ENCODE measurements at regions not wholly inside any gene's neighbourhood (a gene's known extent, or its start where the extent isn't known, plus 50 kb on each side); places are given as distances from the start of the nearest gene placed in this dataset.
A peak's percentile ranks its signal among the peaks of the same experiment; 100 is the strongest.

- H3K27me3 ChIP-seq = no peaks in the 10 kb centered on the region
- in situ Hi-C loops (cut with MboI; ENCODE audit: low pct_ligation_motif_present in 1 of 4, low pct_unique_long_range_greater_than_20kb in 1 of 4, low sequenced_read_pairs in 3 of 4) (no loop called here), intact Hi-C loops (cut with DNase I; ENCODE audit: low total_unique reads) (no loop called here)
- H3K4me3 ChIP-seq = no peak overlapping the region
- H3K4me1 ChIP-seq = no peaks in the 10 kb centered on the region
- H3K9me3 ChIP-seq = no peaks in the 10 kb centered on the region
- DNase-seq = no peak
- H3K27ac ChIP-seq = no peak overlapping the region
- WGBS, 2 donors (ENCODE audit: low coverage in 1 of 2) = 73 to 80% methylated on average over 2 to 6 of the region's 6 CpGs
- H3K36me3 ChIP-seq = no peaks in the 10 kb centered on the region
- TF ChIP-seq POLR2A (IDR thresholded peaks at IDR 0.05) = no peak
Measured at GRCh38 chr18:9042766-9043481, 59.6 kb upstream of the NDUFV2 start.

DNA sequence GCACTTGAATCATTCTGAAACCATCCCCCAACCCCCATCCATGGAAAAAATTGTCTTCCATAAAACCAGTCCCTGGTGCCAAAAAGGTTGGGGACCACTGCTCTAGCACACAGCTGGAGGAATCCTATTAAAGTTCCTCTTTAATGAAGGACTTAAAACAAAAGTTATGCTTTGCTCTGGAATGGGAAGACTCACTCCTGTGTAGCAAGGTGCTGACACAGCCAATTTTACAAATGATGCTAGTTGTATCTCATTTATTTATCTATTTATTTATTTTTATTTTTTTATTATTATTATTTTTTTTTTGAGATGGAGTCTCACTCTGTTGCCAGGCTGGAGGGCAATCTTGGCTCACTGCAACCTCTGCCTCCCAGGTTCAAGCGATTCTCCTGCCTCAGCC is 58.9 kb upstream of the NDUFV2 start:
- no peak for DNase-seq
- Histone ChIP-seq H3K36me3 (no peaks in the 10 kb centered on the region), H3K4me1 (no peaks in the 10 kb centered on the region), H3K4me3 (no peak overlapping the region), H3K27ac (no peak overlapping the region), H3K27me3 (no peaks in the 10 kb centered on the region), H3K9me3 (no peaks in the 10 kb centered on the region)
- WGBS, 2 donors (ENCODE audit: low coverage in 1 of 2) = 100% methylated on average over 1 of the region's 1 CpG
- intact Hi-C loops (cut with DNase I; ENCODE audit: low total_unique reads) (no loop called here), in situ Hi-C loops (cut with MboI; ENCODE audit: low pct_ligation_motif_present in 1 of 4, low pct_unique_long_range_greater_than_20kb in 1 of 4, low sequenced_read_pairs in 3 of 4) (no loop called here)
- no peak for TF ChIP-seq POLR2AphosphoS5 (IDR thresholded peaks at IDR 0.05)
- no peak for TF ChIP-seq EP300 (IDR thresholded peaks at IDR 0.05; ENCODE audit: low read depth)
- no peak for TF ChIP-seq CTCF (IDR thresholded peaks at IDR 0.05)
- TF ChIP-seq POLR2A (IDR thresholded peaks at IDR 0.05) = no peak

- in situ Hi-C loops (cut with MboI; ENCODE audit: low pct_ligation_motif_present in 1 of 4, low pct_unique_long_range_greater_than_20kb in 1 of 4, low sequenced_read_pairs in 3 of 4) = no loop called here
- H3K4me1 ChIP-seq = no peaks in the 10 kb centered on the region
Measured at GRCh38 chr18:9047715-9048114, 54.8 kb upstream of the NDUFV2 start.

DNA sequence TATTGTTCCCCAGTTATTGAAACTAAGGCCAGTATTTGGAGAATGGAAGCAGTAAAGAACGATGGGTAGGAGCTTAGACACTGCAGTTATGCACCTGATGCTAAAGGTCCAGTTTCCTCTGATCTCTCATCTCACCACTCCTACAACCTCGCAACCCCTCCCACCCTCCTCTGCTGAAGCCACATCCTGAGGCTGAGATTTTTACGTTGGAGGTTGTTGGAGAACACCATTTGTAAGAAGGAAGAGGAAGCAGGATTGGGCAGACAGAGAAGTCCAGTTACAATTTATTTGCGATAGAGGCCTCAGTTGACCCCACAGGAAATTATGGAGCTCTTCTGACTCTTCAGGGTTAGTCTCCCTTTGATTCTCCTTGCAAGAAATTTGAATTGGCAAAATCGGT is 54.3 kb upstream of the NDUFV2 start:
- in situ Hi-C loops (cut with MboI; ENCODE audit: low pct_ligation_motif_present in 1 of 4, low pct_unique_long_range_greater_than_20kb in 1 of 4, low sequenced_read_pairs in 3 of 4) = no loop called here
- Histone ChIP-seq H3K4me3 (no peak overlapping the region), H3K9me3 (peaks cover 3 to 22% of the 10 kb centered on the region in 2 donors), H3K27me3 (no peaks in the 10 kb centered on the region), H3K4me1 (no peaks in the 10 kb centered on the region), H3K27ac (no peak overlapping the region), H3K36me3 (no peaks in the 10 kb centered on the region)
- DNase-seq = no peak
- WGBS, 2 donors (ENCODE audit: low coverage in 1 of 2) = 81 to 82% methylated on average over 4 to 5 of the region's 5 CpGs
- TF ChIP-seq POLR2AphosphoS5 (IDR thresholded peaks at IDR 0.05) (no peak), POLR2A (IDR thresholded peaks at IDR 0.05) (no peak)
- intact Hi-C loops (cut with DNase I; ENCODE audit: low total_unique reads) = no loop called here

More at GRCh38 chr18:9047715-9048114, 54.8 kb upstream of the NDUFV2 start:
- TF ChIP-seq POLR2AphosphoS5 (IDR thresholded peaks at IDR 0.05) (no peak), EP300 (IDR thresholded peaks at IDR 0.05; ENCODE audit: low read depth) (no peak), POLR2A (IDR thresholded peaks at IDR 0.05) (no peak), CTCF (IDR thresholded peaks at IDR 0.05) (no peak)
- WGBS, 2 donors (ENCODE audit: low coverage in 1 of 2) = 78 to 92% methylated on average over 7 of the region's 7 CpGs
- H3K27me3 ChIP-seq = no peaks in the 10 kb centered on the region
- H3K36me3 ChIP-seq = no peaks in the 10 kb centered on the region
- no peak overlapping the region for H3K4me3 ChIP-seq
- intact Hi-C loops (cut with DNase I; ENCODE audit: low total_unique reads) = loop anchor here (2.0 kb wide), 1 partner anchor 49 kb away; no protein-coding TSS in a partner anchor
- H3K27ac ChIP-seq = no peak overlapping the region
- no peak for DNase-seq
- peaks cover 3 to 17% of the 10 kb centered on the region in 2 donors for H3K9me3 ChIP-seq

- peak overlapping the region in 1 of 4 donors; percentile 5 for H3K27ac ChIP-seq
- no peaks in the 10 kb centered on the region for H3K4me1 ChIP-seq
- TF ChIP-seq EP300 (IDR thresholded peaks at IDR 0.05; ENCODE audit: low read depth) (no peak), CTCF (IDR thresholded peaks at IDR 0.05) (no peak), POLR2AphosphoS5 (IDR thresholded peaks at IDR 0.05) (no peak), POLR2A (IDR thresholded peaks at IDR 0.05) (no peak)
- peaks cover 3 to 24% of the 10 kb centered on the region in 2 donors for H3K9me3 ChIP-seq
- no peak overlapping the region for H3K4me3 ChIP-seq
- no peaks in the 10 kb centered on the region for H3K36me3 ChIP-seq
- no peaks in the 10 kb centered on the region for H3K27me3 ChIP-seq
- intact Hi-C loops (cut with DNase I; ENCODE audit: low total_unique reads) (no loop called here), in situ Hi-C loops (cut with MboI; ENCODE audit: low pct_ligation_motif_present in 1 of 4, low pct_unique_long_range_greater_than_20kb in 1 of 4, low sequenced_read_pairs in 3 of 4) (no loop called here)
- DNase-seq = no peak
- WGBS, 2 donors (ENCODE audit: low coverage in 1 of 2) = 44 to 76% methylated on average over 3 of the region's 3 CpGs
Measured at GRCh38 chr18:9048808-9049494, 53.5 kb upstream of the NDUFV2 start.

All from transverse colon (tissue), 4 donors.